ENCODE measurements at regions not wholly inside any gene's neighbourhood (a gene's known extent, or its start where the extent isn't known, plus 50 kb on each side); places are given as distances from the start of the nearest gene placed in this dataset.

GRCh38 chr10:4399556-4399955 lies 426.5 kb upstream of the AKR1E2 start (continued):
- TF ChIP-seq HMGXB4 (CRISPR knock-in tag; IDR thresholded peaks at IDR 0.05) = no peak
- TF ChIP-seq ZNF396 (CRISPR knock-in tag; IDR thresholded peaks at IDR 0.05; ENCODE audit: borderline replicate concordance) = no peak
- TF ChIP-seq RORB (CRISPR knock-in tag; IDR thresholded peaks at IDR 0.05) = no peak

- no peaks in the 10 kb centered on the region for H3K36me3 Mint-ChIP-seq
- ChIA-PET CTCF (no interaction called here), POLR2A (no interaction called here)
- no peaks in the 10 kb centered on the region for H3K27me3 Mint-ChIP-seq (ENCODE audit: low read depth)
- H3K27ac Mint-ChIP-seq = no peak overlapping the region
- ATAC-seq (no peak), DNase-seq (ENCODE audit: low spot score) (no peak)
- H3K4me3 Mint-ChIP-seq = no peak overlapping the region
- TF ChIP-seq, protein P1, sequence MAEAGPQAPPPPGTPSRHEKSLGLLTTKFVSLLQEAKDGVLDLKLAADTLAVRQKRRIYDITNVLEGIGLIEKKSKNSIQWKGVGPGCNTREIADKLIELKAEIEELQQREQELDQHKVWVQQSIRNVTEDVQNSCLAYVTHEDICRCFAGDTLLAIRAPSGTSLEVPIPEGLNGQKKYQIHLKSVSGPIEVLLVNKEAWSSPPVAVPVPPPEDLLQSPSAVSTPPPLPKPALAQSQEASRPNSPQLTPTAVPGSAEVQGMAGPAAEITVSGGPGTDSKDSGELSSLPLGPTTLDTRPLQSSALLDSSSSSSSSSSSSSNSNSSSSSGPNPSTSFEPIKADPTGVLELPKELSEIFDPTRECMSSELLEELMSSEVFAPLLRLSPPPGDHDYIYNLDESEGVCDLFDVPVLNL (CRISPR knock-in tag; IDR thresholded peaks at IDR 0.05; ENCODE audit: borderline replicate concordance, low read depth) = no peak
- 0 out of 2 replicates have a peak, but pooled peaks cover 3% of the 10 kb centered on the region for H3K9me3 Mint-ChIP-seq
- no peaks in the 10 kb centered on the region for H3K4me1 Mint-ChIP-seq
These were observed 427.4 kb upstream of the AKR1E2 start for GRCh38 chr10:4398602-4399001.

DNA sequence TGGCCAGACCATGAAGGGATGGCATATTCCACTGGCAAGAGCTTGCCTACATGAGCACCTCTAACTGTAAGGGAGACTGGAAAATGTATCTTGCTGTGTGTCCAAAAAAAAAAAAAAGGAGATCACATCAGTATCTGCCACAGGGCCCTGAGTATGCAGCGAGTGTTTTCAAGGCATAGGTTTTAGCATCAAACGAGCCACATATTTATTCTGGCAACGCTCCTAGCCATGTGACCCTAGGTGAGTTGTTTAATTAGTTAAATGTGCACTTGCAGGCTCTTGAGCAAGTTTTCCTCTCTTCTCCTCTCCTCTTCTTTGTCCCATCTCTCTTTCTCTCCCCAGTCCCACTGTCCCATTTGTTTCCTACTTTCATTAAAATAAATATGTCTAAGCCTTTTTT lies 428.7 kb upstream of the AKR1E2 start:
- CTCF ChIA-PET = no interaction called here
- Mint-ChIP-seq H3K27ac (no peak overlapping the region), H3K27me3 (ENCODE audit: low read depth) (no peaks in the 10 kb centered on the region), H3K9me3 (0 out of 2 replicates have a peak, but pooled peaks cover 3% of the 10 kb centered on the region), H3K4me1 (no peaks in the 10 kb centered on the region), H3K36me3 (no peaks in the 10 kb centered on the region), H3K4me3 (no peak overlapping the region)
- no peak for TF ChIP-seq ARID4B (CRISPR knock-in tag; IDR thresholded peaks at IDR 0.05; ENCODE audit: borderline replicate concordance)
- POLR2A ChIA-PET = no interaction called here
- ATAC-seq (no peak), DNase-seq (ENCODE audit: low spot score) (no peak)

GRCh38 chr10:4396401-4397283 lies 429.4 kb upstream of the AKR1E2 start:
- H3K9me3 Mint-ChIP-seq = 0 out of 2 replicates have a peak, but pooled peaks cover 3% of the 10 kb centered on the region
- H3K27ac Mint-ChIP-seq = no peak overlapping the region
- ChIA-PET POLR2A (no interaction called here), CTCF (no interaction called here)
- H3K36me3 Mint-ChIP-seq = no peaks in the 10 kb centered on the region
- ATAC-seq (no peak), DNase-seq (ENCODE audit: low spot score) (no peak)
- peaks cover 3% of the 10 kb centered on the region; the same call in 1 of the 2 replicates for H3K4me1 Mint-ChIP-seq
- no peak overlapping the region for H3K4me3 Mint-ChIP-seq
- H3K27me3 Mint-ChIP-seq (ENCODE audit: low read depth) = no peaks in the 10 kb centered on the region
- no peak for TF ChIP-seq IRF1 (CRISPR knock-in tag; IDR thresholded peaks at IDR 0.05)
- TF ChIP-seq CBFB (CRISPR knock-in tag; IDR thresholded peaks at IDR 0.05; ENCODE audit: low read depth) = no peak
- TF ChIP-seq, protein P2, sequence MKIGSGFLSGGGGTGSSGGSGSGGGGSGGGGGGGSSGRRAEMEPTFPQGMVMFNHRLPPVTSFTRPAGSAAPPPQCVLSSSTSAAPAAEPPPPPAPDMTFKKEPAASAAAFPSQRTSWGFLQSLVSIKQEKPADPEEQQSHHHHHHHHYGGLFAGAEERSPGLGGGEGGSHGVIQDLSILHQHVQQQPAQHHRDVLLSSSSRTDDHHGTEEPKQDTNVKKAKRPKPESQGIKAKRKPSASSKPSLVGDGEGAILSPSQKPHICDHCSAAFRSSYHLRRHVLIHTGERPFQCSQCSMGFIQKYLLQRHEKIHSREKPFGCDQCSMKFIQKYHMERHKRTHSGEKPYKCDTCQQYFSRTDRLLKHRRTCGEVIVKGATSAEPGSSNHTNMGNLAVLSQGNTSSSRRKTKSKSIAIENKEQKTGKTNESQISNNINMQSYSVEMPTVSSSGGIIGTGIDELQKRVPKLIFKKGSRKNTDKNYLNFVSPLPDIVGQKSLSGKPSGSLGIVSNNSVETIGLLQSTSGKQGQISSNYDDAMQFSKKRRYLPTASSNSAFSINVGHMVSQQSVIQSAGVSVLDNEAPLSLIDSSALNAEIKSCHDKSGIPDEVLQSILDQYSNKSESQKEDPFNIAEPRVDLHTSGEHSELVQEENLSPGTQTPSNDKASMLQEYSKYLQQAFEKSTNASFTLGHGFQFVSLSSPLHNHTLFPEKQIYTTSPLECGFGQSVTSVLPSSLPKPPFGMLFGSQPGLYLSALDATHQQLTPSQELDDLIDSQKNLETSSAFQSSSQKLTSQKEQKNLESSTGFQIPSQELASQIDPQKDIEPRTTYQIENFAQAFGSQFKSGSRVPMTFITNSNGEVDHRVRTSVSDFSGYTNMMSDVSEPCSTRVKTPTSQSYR (CRISPR knock-in tag; IDR thresholded peaks at IDR 0.05) = no peak
- TF ChIP-seq, protein P3, sequence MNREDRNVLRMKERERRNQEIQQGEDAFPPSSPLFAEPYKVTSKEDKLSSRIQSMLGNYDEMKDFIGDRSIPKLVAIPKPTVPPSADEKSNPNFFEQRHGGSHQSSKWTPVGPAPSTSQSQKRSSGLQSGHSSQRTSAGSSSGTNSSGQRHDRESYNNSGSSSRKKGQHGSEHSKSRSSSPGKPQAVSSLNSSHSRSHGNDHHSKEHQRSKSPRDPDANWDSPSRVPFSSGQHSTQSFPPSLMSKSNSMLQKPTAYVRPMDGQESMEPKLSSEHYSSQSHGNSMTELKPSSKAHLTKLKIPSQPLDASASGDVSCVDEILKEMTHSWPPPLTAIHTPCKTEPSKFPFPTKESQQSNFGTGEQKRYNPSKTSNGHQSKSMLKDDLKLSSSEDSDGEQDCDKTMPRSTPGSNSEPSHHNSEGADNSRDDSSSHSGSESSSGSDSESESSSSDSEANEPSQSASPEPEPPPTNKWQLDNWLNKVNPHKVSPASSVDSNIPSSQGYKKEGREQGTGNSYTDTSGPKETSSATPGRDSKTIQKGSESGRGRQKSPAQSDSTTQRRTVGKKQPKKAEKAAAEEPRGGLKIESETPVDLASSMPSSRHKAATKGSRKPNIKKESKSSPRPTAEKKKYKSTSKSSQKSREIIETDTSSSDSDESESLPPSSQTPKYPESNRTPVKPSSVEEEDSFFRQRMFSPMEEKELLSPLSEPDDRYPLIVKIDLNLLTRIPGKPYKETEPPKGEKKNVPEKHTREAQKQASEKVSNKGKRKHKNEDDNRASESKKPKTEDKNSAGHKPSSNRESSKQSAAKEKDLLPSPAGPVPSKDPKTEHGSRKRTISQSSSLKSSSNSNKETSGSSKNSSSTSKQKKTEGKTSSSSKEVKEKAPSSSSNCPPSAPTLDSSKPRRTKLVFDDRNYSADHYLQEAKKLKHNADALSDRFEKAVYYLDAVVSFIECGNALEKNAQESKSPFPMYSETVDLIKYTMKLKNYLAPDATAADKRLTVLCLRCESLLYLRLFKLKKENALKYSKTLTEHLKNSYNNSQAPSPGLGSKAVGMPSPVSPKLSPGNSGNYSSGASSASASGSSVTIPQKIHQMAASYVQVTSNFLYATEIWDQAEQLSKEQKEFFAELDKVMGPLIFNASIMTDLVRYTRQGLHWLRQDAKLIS (CRISPR knock-in tag; IDR thresholded peaks at IDR 0.05; ENCODE audit: borderline replicate concordance) = no peak
- TF ChIP-seq NR2C2 (CRISPR knock-in tag; IDR thresholded peaks at IDR 0.05) = no peak
- no peak for TF ChIP-seq ELF4 (CRISPR knock-in tag; IDR thresholded peaks at IDR 0.05; ENCODE audit: low read depth)
- TF ChIP-seq, protein P4, sequence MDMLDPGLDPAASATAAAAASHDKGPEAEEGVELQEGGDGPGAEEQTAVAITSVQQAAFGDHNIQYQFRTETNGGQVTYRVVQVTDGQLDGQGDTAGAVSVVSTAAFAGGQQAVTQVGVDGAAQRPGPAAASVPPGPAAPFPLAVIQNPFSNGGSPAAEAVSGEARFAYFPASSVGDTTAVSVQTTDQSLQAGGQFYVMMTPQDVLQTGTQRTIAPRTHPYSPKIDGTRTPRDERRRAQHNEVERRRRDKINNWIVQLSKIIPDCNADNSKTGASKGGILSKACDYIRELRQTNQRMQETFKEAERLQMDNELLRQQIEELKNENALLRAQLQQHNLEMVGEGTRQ (CRISPR knock-in tag; IDR thresholded peaks at IDR 0.05) = no peak
